HEK293 (cell line): ENCODE measurements at regions not wholly inside any gene's neighbourhood (a gene's known extent, or its start where the extent isn't known, plus 50 kb on each side); places are given as distances from the start of the nearest gene placed in this dataset.

ENCODE experiments used
- CTCF ChIA-PET: fragments of 350-600 bp; formaldehyde crosslinking; extraction: SDS; loops from one replicate; lab custom pipeline; 2021; ENCODE audit warnings: antibody characterized with exemption; lab: Yijun Ruan, JAX
- POLR2A ChIA-PET: fragments of 300-600 bp; formaldehyde crosslinking; extraction: SDS; loops from one replicate; lab custom pipeline; 2020; ENCODE audit warnings: antibody characterized with exemption, inconsistent platforms; lab: Yijun Ruan, JAX
- H3K27ac ChIP-seq: fragments of 200-500 bp; sonication (Bioruptor generic); 2 replicates; pipeline ENCODE4 v1.5.1; 2014; ENCODE audit warnings: low read depth, low read length, control low read depth, inconsistent platforms; ENCODE audit errors: extremely low read depth
- H3K36me3 ChIP-seq, 2 experiments: fragments of 200-500 bp in 1 of 2; sonication (Bioruptor generic) in 1 of 2; 1 replicate in 1 of 2; 2 replicates in 1 of 2; pipeline ENCODE4 v1.5.1; 2014 to 2017; ENCODE audit warnings: inconsistent platforms in 2 of 2, low read length in 2 of 2; ENCODE audit not compliant: control insufficient read depth in 2 of 2, insufficient read depth in 1 of 2
- H3K4me1 ChIP-seq: fragments of 200-500 bp; sonication (Bioruptor generic); 2 replicates; pipeline ENCODE4 v1.5.1; 2014; ENCODE audit warnings: mild to moderate bottlenecking, low read length, inconsistent platforms; ENCODE audit not compliant: control insufficient read depth, insufficient read depth
- H3K4me3 ChIP-seq: 2 replicates; pipeline ENCODE4 v1.5.1; 2011; ENCODE audit warnings: low read depth, mild to moderate bottlenecking, control low read depth, low read length, moderate library complexity
- H3K9me3 ChIP-seq: fragments of 200-500 bp; sonication (Bioruptor generic); 2 replicates; pipeline ENCODE4 v1.5.1; 2014; ENCODE audit warnings: low read depth, low read length, inconsistent platforms; ENCODE audit not compliant: control insufficient read depth, insufficient read depth
- CTCF ChIP-seq: fragments of 450-650 bp; formaldehyde crosslinking; IDR thresholded peaks from 2 replicates; pipeline ENCODE4 v1.5.1; 2016; ENCODE audit warnings: missing biosample characterization, missing genetic modification characterization
- ELK4 ChIP-seq: IDR thresholded peaks from 2 replicates; pipeline ENCODE4 v1.6.1; 2011; ENCODE audit warnings: mild to moderate bottlenecking, low read depth, low read length, borderline replicate concordance
- FEZF1 ChIP-seq: fragments of 450-650 bp; formaldehyde crosslinking; IDR thresholded peaks from 2 replicates; pipeline ENCODE4 v1.5.1; 2016; ENCODE audit warnings: missing biosample characterization, missing genetic modification characterization
- IKZF3 ChIP-seq: fragments of 450-650 bp; IDR thresholded peaks from 2 replicates; pipeline ENCODE4 v1.5.0; 2018; ENCODE audit warnings: missing biosample characterization, mild to moderate bottlenecking, missing genetic modification characterization, moderate library complexity
- KLF7 ChIP-seq: fragments of 450-650 bp; formaldehyde crosslinking; IDR thresholded peaks from 2 replicates; pipeline ENCODE4 v1.5.1; 2016; ENCODE audit warnings: missing biosample characterization, missing genetic modification characterization, borderline replicate concordance
- MZF1 ChIP-seq: fragments of 450-650 bp; formaldehyde crosslinking; IDR thresholded peaks from 2 replicates; pipeline ENCODE4 v1.5.1; 2017; ENCODE audit warnings: missing biosample characterization, missing genetic modification characterization, borderline replicate concordance
- OVOL3 ChIP-seq: fragments of 450-650 bp; formaldehyde crosslinking; IDR thresholded peaks from 2 replicates; pipeline ENCODE4 v1.5.1; 2016; ENCODE audit warnings: missing biosample characterization, missing genetic modification characterization
- RBAK ChIP-seq: fragments of 450-650 bp; formaldehyde crosslinking; IDR thresholded peaks from 2 replicates; pipeline ENCODE4 v1.5.1; 2016; ENCODE audit warnings: missing biosample characterization, missing genetic modification characterization
- ZBTB6 ChIP-seq: fragments of 450-650 bp; formaldehyde crosslinking; IDR thresholded peaks from 2 replicates; pipeline ENCODE4 v1.5.1; 2017; ENCODE audit warnings: missing biosample characterization, missing genetic modification characterization
- ZNF114 ChIP-seq: fragments of 450-650 bp; formaldehyde crosslinking; IDR thresholded peaks from 2 replicates; pipeline ENCODE4 v1.5.0; 2017; ENCODE audit warnings: missing biosample characterization, missing genetic modification characterization
- ZNF132 ChIP-seq: fragments of 450-650 bp; formaldehyde crosslinking; IDR thresholded peaks from 2 replicates; pipeline ENCODE4 v1.5.1; 2017; ENCODE audit warnings: missing biosample characterization, missing genetic modification characterization, borderline replicate concordance
- ZNF155 ChIP-seq: fragments of 450-650 bp; formaldehyde crosslinking; IDR thresholded peaks from 2 replicates; pipeline ENCODE4 v1.5.1; 2016; ENCODE audit warnings: missing biosample characterization, missing genetic modification characterization
- ZNF16 ChIP-seq: fragments of 450-650 bp; formaldehyde crosslinking; IDR thresholded peaks from 2 replicates; pipeline ENCODE4 v1.5.1; 2016; ENCODE audit warnings: low read depth, missing biosample characterization, missing genetic modification characterization
- ZNF292 ChIP-seq: fragments of 450-650 bp; formaldehyde crosslinking; IDR thresholded peaks from 2 replicates; pipeline ENCODE4 v1.5.1; 2016; ENCODE audit warnings: low read depth, missing biosample characterization, missing genetic modification characterization, borderline replicate concordance
- ZNF366 ChIP-seq: fragments of 450-650 bp; formaldehyde crosslinking; conservative IDR thresholded peaks from 2 replicates; pipeline ENCODE4 v1.5.1; 2016; ENCODE audit warnings: missing biosample characterization, missing genetic modification characterization
- ZNF394 ChIP-seq: fragments of 450-650 bp; formaldehyde crosslinking; IDR thresholded peaks from 2 replicates; pipeline ENCODE4 v1.5.1; 2016; ENCODE audit warnings: missing biosample characterization, missing genetic modification characterization, mild to moderate bottlenecking, moderate library complexity, borderline replicate concordance
- ZNF426 ChIP-seq: fragments of 450-650 bp; formaldehyde crosslinking; IDR thresholded peaks from 2 replicates; pipeline ENCODE4 v1.5.1; 2017; ENCODE audit warnings: missing biosample characterization, missing genetic modification characterization, mild to moderate bottlenecking, inconsistent platforms, moderate library complexity
- ZNF558 ChIP-seq: fragments of 450-650 bp; formaldehyde crosslinking; IDR thresholded peaks from 2 replicates; pipeline ENCODE4 v1.5.1; 2016; ENCODE audit warnings: missing biosample characterization, missing genetic modification characterization
- ZNF561 ChIP-seq: fragments of 450-650 bp; IDR thresholded peaks from 2 replicates; pipeline ENCODE4 v1.5.1; 2018; ENCODE audit warnings: missing biosample characterization, missing genetic modification characterization, borderline replicate concordance
- ZNF585B ChIP-seq: fragments of 450-650 bp; formaldehyde crosslinking; IDR thresholded peaks from 2 replicates; pipeline ENCODE4 v1.5.1; 2016; ENCODE audit warnings: missing biosample characterization, missing genetic modification characterization
- ZNF623 ChIP-seq: fragments of 450-650 bp; formaldehyde crosslinking; IDR thresholded peaks from 2 replicates; pipeline ENCODE4 v1.5.1; 2016; ENCODE audit warnings: missing biosample characterization, missing genetic modification characterization
- ZNF837 ChIP-seq: fragments of 450-650 bp; formaldehyde crosslinking; IDR thresholded peaks from 2 replicates; pipeline ENCODE4 v1.5.1; 2016; ENCODE audit warnings: missing biosample characterization, missing genetic modification characterization
- ZSCAN16 ChIP-seq: fragments of 450-650 bp; formaldehyde crosslinking; IDR thresholded peaks from 2 replicates; pipeline ENCODE4 v1.5.1; 2016; ENCODE audit warnings: missing biosample characterization, missing genetic modification characterization
- TF ChIP-seq, protein P1 (sequence below): fragments of 450-650 bp; formaldehyde crosslinking; IDR thresholded peaks from 2 replicates; pipeline ENCODE4 v1.5.1; 2016; ENCODE audit warnings: missing biosample characterization, missing genetic modification characterization
- TF ChIP-seq, protein P2 (sequence below): fragments of 450-650 bp; formaldehyde crosslinking; IDR thresholded peaks from 2 replicates; pipeline ENCODE4 v1.5.1; 2016; ENCODE audit warnings: missing biosample characterization, missing genetic modification characterization
- TF ChIP-seq, protein P3 (sequence below): fragments of 450-650 bp; formaldehyde crosslinking; IDR thresholded peaks from 2 replicates; pipeline ENCODE4 v1.5.1; 2016; ENCODE audit warnings: missing biosample characterization, missing genetic modification characterization

- Histone ChIP-seq H3K9me3 (no peaks in the 10 kb centered on the region), H3K36me3 (no peaks in the 10 kb centered on the region), H3K27ac (no peak overlapping the region), H3K4me3 (no peak overlapping the region), H3K4me1 (no peaks in the 10 kb centered on the region)
- POLR2A ChIA-PET, result no interaction called here
- no peak for TF ChIP-seq ZNF426
- no peak for TF ChIP-seq ZNF132 (tag by site-specific recombination)
- TF ChIP-seq OVOL3 (tag by site-specific recombination), result no peak
- no peak for TF ChIP-seq ZNF292 (tag by site-specific recombination)
- TF ChIP-seq ZNF155 (tag by site-specific recombination), result no peak
- TF ChIP-seq ZNF16, result no peak
- no peak for TF ChIP-seq ZNF623 (tag by site-specific recombination)
- TF ChIP-seq ZNF558, result no peak
- TF ChIP-seq ZSCAN16 (tag by site-specific recombination), result no peak
- no peak for TF ChIP-seq ZNF585B (tag by site-specific recombination)
- TF ChIP-seq RBAK (tag by site-specific recombination), result no peak
- no peak for TF ChIP-seq CTCF (tag by site-specific recombination)
- CTCF ChIA-PET, result no interaction called here
Measured at GRCh38 chr1:99504287-99504686, 141.6 kb upstream of the PALMD start.

- no peak overlapping the region for H3K27ac ChIP-seq
- H3K4me1 ChIP-seq, result no peaks in the 10 kb centered on the region
- H3K4me3 ChIP-seq, result no peak overlapping the region
- H3K36me3 ChIP-seq, result no peaks in the 10 kb centered on the region
- H3K9me3 ChIP-seq, result no peaks in the 10 kb centered on the region
- CTCF ChIA-PET, result no interaction called here
- POLR2A ChIA-PET, result interaction anchor here (0.7 kb wide), 1 partner anchor 689 kb away, joined by 3 read pairs; no protein-coding TSS in a partner anchor
- no peak for TF ChIP-seq ZNF366 (tag by site-specific recombination)
- TF ChIP-seq ZBTB6 (tag by site-specific recombination), result no peak
- no peak for TF ChIP-seq ZNF16
- no peak for TF ChIP-seq KLF7 (tag by site-specific recombination)
- TF ChIP-seq, protein P1, sequence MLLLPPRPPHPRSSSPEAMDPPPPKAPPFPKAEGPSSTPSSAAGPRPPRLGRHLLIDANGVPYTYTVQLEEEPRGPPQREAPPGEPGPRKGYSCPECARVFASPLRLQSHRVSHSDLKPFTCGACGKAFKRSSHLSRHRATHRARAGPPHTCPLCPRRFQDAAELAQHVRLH (tag by site-specific recombination), result no peak
- TF ChIP-seq, protein P2, sequence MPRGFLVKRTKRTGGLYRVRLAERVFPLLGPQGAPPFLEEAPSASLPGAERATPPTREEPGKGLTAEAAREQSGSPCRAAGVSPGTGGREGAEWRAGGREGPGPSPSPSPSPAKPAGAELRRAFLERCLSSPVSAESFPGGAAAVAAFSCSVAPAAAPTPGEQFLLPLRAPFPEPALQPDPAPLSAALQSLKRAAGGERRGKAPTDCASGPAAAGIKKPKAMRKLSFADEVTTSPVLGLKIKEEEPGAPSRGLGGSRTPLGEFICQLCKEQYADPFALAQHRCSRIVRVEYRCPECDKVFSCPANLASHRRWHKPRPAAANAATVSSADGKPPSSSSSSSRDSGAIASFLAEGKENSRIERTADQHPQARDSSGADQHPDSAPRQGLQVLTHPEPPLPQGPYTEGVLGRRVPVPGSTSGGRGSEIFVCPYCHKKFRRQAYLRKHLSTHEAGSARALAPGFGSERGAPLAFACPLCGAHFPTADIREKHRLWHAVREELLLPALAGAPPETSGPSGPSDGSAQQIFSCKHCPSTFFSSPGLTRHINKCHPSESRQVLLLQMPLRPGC (tag by site-specific recombination), result no peak
- no peak for TF ChIP-seq FEZF1 (tag by site-specific recombination)
- TF ChIP-seq MZF1 (tag by site-specific recombination), result no peak
- TF ChIP-seq, protein P3, sequence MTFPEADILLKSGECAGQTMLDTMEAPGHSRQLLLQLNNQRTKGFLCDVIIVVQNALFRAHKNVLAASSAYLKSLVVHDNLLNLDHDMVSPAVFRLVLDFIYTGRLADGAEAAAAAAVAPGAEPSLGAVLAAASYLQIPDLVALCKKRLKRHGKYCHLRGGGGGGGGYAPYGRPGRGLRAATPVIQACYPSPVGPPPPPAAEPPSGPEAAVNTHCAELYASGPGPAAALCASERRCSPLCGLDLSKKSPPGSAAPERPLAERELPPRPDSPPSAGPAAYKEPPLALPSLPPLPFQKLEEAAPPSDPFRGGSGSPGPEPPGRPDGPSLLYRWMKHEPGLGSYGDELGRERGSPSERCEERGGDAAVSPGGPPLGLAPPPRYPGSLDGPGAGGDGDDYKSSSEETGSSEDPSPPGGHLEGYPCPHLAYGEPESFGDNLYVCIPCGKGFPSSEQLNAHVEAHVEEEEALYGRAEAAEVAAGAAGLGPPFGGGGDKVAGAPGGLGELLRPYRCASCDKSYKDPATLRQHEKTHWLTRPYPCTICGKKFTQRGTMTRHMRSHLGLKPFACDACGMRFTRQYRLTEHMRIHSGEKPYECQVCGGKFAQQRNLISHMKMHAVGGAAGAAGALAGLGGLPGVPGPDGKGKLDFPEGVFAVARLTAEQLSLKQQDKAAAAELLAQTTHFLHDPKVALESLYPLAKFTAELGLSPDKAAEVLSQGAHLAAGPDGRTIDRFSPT (tag by site-specific recombination), result no peak
- no peak for TF ChIP-seq ZNF394
- TF ChIP-seq ZNF561 (tag by site-specific recombination), result no peak
- no peak for TF ChIP-seq IKZF3 (tag by site-specific recombination)
- no peak for TF ChIP-seq ZNF114
- no peak for TF ChIP-seq ELK4
- TF ChIP-seq ZNF837 (tag by site-specific recombination), result no peak
Measured at GRCh38 chr1:99506631-99507030, 139.3 kb upstream of the PALMD start.
